Renal cortex interstitium (tissue), 11 donors: ENCODE measurements at regions not wholly inside any gene's neighbourhood (a gene's known extent, or its start where the extent isn't known, plus 50 kb on each side); places are given as distances from the start of the nearest gene placed in this dataset.
A peak's percentile ranks its signal among the peaks of the same experiment; 100 is the strongest.

ENCODE experiments used
- DNase-seq, 11 donors: peaks; one replicate each; pipeline ENCODE4 v3.0.0-alpha.2; 2013; ENCODE audit warnings: low read depth in 9 of 11, low spot score in 4 of 11; ENCODE audit errors: extremely low read depth in 1 of 11

- peak in 5 of 11 donors; percentile 20 to 34 (median 22) for DNase-seq
Measured at GRCh38 chr14:26897196-26897595, 299.4 kb upstream of the NOVA1 start.

DNA sequence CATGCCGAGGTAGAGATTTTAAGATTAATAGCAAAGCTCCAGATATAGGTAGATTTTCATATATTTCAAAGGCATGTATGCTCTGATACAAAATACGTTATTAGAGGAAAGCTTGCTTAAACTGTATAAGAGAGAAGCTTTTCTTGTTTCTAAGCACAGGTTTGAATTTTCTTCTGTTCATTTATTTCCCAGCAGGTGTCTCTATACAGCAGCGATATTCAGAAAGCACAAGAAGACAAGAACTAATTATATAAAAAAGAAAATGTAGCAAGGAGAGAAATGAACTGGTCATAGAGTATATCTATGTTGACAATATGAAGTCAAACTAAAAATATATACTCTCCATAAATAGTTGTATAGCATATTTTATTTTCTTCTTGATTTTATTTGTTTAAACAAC, 307.4 kb upstream of the NOVA1 start:
- no peak for DNase-seq

GRCh38 chr14:26913786-26914185, 316.0 kb upstream of the NOVA1 start:
- DNase-seq, result no peak

GRCh38 chr14:26917086-26917485, 319.3 kb upstream of the NOVA1 start:
- DNase-seq, result no peak

DNA sequence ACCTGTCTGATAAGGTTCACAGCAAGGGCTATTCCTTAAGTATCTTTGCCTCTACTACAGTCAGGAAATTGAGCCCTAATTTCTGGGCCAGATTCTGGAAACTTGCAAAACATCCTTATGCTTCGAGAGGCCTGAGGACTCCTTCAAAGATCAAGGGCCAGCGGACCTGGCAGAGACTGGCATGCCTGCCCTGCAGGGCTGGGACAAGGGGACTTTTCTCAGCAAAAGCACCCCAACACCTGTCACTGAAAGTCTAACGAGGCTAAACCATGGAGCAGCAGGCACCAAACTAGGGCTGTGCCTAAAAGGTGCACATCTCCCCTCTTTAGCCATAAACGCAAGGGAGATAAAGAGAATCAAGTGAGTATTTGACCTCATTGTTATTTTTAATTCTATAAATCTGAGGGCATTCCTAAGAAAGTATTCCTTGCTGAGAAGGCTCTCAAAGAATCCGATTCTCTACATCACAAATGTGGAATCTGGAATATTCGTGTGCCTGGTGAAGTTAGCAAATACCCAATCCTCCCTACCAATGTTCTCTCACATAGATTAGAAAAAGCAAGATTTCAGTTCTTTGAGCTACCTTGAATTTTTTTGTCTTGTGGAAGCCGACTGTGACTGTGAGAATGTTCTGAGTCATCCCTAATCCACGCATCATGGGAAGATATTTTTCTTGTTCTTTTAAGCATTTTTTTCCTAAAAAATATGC, 328.2 kb upstream of the NOVA1 start:
- DNase-seq, result no peak

- no peak for DNase-seq
Measured at GRCh38 chr14:26926585-26926984, 328.8 kb upstream of the NOVA1 start.

- DNase-seq, result no peak
Measured at GRCh38 chr14:26928019-26928418, 330.2 kb upstream of the NOVA1 start.

- no peak for DNase-seq
Measured at GRCh38 chr14:26929361-26929760, 331.5 kb upstream of the NOVA1 start.

- no peak for DNase-seq
Measured at GRCh38 chr14:26930576-26930975, 332.7 kb upstream of the NOVA1 start.

GRCh38 chr14:26932606-26933005, 334.8 kb upstream of the NOVA1 start:
- no peak for DNase-seq

GRCh38 chr14:26933431-26933830, 335.6 kb upstream of the NOVA1 start:
- DNase-seq, result no peak

GRCh38 chr14:26934151-26934550, 336.3 kb upstream of the NOVA1 start:
- DNase-seq, result no peak

DNA sequence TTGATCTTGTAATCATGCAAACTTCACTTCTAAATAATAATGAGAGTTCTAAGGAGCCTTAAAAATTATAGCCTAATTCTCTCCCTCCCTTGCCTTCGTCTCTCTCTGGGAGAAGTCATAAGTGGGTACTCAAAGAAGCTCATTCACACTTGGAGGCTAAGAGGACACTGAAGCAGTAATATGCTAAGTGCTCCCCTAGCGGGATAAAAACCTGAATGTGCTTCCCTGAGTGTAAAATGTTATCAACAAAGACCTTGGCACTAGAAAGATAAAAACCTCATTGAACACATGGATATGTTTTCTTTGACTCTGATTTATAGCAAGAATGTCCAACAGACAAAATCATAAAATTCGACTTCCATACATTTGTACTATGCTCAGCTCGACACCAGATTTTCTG, 337.9 kb upstream of the NOVA1 start:
- no peak for DNase-seq

DNA sequence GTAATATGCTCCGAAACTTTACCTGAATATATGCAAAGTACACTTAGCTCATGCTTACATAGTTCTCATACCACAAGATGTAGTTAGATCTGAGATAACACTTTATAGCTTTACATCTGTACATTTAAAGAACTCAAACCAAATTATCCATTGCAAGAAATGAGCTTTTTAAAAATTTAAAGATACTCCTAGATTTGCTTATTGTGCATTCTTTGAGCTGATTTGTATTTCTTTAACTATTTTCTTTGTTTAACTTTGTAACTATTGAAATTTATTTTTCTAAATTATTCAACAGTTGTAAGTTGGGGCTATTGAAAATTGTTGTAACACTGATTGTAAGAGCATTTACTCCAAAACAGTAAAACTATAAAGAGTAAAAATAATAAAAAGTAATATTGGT, 340.2 kb upstream of the NOVA1 start:
- DNase-seq, result no peak

DNA sequence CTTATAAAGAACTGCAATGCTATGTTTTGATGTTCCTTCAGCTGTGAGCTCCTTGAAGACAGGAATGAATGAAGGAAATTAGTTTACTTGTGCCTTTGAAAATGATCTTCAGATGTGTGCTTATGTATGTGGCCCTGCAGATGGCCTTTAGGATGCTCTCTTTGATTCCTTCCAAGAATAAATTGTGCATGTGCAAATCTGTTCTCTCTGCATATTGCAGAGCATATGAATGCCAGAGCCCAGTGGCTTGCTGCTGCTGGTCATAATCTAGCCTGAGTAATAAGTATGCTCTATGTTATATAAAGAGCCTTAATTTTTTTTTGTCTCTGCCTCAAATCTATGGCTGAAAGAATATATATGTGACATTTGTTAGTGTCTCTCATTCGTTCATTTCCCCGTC, 341.9 kb upstream of the NOVA1 start:
- no peak for DNase-seq

DNA sequence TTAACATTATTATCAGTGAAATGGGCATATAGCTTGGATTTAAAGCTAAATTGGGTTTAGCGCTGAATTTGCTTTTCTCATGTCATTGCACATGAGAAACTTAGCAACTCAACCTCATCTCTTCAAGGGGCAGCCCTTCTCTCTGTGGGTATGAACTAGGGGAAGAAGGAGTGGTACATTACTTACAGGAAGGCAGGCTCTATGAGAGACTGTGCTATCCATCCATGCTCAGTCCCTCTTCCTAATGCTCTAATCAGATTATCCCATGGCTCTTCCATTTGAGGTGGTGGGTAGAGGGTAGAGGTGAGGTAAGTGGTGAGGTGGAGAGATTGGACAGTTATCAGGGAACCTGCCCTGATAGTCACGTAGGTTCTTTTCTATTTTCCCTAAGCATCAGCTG, 343.7 kb upstream of the NOVA1 start:
- no peak for DNase-seq

DNA sequence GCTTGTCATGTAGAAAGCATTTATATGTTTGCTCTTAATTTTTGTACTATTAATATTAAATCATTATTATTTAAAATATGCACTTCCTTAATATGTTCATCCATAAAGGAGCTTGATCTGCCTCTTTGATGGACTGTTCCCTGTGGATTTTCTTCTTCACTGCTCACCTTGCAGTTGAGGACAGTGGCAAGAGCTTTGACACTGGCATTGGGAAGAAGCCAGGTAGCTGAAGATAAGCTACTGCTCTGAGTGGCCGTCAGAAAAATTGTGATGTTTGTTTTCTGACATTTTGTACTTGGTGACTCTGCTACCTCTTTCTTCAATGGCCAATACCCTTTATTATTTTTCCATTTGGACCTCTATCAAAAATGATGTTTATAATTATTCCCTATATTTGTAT, 349.4 kb upstream of the NOVA1 start:
- DNase-seq, result no peak

- DNase-seq, result no peak
Measured at GRCh38 chr14:26959437-26959836, 361.6 kb upstream of the NOVA1 start.

- peak in 2 of 11 donors; percentile 14 to 15 for DNase-seq
Measured at GRCh38 chr14:26959972-26960660, 362.3 kb upstream of the NOVA1 start.

DNA sequence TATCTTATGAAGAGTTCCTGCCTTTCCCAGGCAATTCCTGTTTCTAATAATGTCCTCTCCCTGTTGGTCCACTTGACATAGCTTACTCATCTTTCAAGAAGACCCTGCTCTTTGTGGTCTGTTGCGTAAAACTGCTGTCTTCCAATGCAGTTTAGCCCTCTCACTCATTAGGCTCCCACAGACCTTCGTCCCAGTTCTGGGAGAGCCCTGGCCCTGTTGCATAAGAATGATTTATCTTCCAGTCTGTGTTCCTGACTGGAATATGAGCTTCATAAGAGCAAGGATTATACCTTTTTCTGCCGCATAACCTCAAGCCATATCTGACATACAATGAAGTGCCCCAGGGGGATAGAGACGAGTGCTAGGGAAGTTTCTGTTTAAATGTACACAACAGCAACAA, 365.9 kb upstream of the NOVA1 start:
- DNase-seq, result no peak

DNA sequence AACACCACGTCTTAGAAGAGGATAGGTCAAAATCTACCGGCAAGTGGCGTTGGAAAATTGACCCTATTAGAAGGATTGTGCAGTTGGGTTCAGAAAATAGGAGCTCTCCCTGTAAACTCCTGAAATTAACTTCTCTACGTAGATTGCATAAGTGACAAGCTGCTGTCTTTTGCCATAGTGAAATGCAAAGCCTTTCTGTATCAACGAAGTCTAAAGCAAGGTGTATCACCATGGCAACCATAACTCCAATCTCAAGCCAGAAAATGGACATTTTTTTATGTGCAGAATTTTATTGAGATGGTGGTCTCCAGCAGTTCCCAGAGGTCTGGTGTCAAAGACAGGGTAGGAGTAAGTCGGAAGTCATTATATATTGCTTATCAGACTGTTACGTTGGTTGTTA, 367.7 kb upstream of the NOVA1 start:
- no peak for DNase-seq
